ENCODE measurements at regions not wholly inside any gene's neighbourhood (a gene's known extent, or its start where the extent isn't known, plus 50 kb on each side); places are given as distances from the start of the nearest gene placed in this dataset.

DNA sequence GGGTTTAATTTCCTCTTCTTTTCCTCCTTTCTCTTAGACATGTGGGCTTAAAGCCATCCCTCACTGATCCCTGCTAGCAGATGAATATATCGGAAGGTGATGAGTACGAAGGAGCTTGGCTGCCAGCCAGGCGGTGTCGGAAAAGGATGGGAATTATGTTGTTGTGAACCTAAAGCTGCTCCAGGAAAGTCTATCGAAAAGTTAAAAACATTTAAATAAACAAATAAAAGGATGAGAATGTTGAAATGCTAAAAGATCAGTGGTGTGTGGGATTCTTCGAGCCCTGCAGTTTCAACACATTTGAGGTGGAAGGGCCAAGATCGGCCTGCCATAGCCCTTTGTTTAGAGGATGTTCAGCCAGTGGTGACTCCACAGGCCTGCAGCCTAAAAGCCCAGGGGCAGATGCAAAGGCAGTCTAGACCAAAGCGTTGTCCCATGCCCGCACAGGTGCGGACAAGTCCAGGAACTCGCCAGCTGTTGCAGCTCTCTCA, 107.9 kb downstream of the JCAD start:
- Histone ChIP-seq H3K4me1 (ENCODE audit: insufficient read depth, low read length, poor library complexity, severe bottlenecking) (no peaks in the 10 kb centered on the region), H3K36me3 (ENCODE audit: insufficient read depth, low read length) (no peaks in the 10 kb centered on the region), H3K9ac (ENCODE audit: low read depth, low read length, poor library complexity, severe bottlenecking) (no peak overlapping the region), H3K9me3 (ENCODE audit: insufficient read depth, low read depth, low read length) (no peaks in the 10 kb centered on the region), H3K4me3 (ENCODE audit: low read length, poor library complexity, severe bottlenecking) (no peak overlapping the region), H2AFZ (ENCODE audit: low read length) (no peak overlapping the region), H3K79me2 (ENCODE audit: insufficient read depth, low read length) (no peaks in the 10 kb centered on the region), H4K20me1 (ENCODE audit: insufficient read depth, low read length, poor library complexity, severe bottlenecking) (no peaks in the 10 kb centered on the region), H3K27me3 (ENCODE audit: insufficient read depth, low read length, poor library complexity, severe bottlenecking) (no peaks in the 10 kb centered on the region), H3K4me2 (ENCODE audit: low read depth, low read length, poor library complexity, severe bottlenecking) (no peak overlapping the region), H3K9me2 (replicated peaks; ENCODE audit: low read depth, low read length) (no peaks in the 10 kb centered on the region), H3F3A (ENCODE audit: low read depth) (no peaks in the 10 kb centered on the region)
- TF ChIP-seq EZH2phosphoT487 (IDR thresholded peaks at IDR 0.05; ENCODE audit: borderline replicate concordance): no peak
- TF ChIP-seq, protein P1, sequence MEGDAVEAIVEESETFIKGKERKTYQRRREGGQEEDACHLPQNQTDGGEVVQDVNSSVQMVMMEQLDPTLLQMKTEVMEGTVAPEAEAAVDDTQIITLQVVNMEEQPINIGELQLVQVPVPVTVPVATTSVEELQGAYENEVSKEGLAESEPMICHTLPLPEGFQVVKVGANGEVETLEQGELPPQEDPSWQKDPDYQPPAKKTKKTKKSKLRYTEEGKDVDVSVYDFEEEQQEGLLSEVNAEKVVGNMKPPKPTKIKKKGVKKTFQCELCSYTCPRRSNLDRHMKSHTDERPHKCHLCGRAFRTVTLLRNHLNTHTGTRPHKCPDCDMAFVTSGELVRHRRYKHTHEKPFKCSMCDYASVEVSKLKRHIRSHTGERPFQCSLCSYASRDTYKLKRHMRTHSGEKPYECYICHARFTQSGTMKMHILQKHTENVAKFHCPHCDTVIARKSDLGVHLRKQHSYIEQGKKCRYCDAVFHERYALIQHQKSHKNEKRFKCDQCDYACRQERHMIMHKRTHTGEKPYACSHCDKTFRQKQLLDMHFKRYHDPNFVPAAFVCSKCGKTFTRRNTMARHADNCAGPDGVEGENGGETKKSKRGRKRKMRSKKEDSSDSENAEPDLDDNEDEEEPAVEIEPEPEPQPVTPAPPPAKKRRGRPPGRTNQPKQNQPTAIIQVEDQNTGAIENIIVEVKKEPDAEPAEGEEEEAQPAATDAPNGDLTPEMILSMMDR (conservative IDR thresholded peaks at IDR 0.05; ENCODE audit: low read length): no peak

DNA sequence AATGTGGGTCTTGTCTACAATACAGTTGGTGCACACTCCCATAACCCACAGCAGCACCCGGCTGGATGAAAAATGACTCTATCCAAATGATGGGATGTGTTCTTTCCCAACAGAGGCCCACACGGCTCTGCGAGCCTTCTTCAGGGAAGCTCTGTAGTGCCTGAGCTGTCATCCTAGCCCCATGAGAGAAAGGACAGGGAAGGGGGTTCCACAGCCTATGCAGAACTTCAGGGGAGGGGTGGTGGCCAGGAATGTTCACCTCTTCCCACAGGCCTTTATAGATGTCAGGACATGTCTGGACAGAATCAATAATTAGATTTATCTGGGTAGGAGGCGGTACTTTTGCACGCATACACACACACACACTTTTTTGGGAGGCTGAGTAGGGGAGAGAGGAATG, 109.0 kb downstream of the JCAD start:
- H3K4me3 ChIP-seq (ENCODE audit: low read length, poor library complexity, severe bottlenecking): no peak overlapping the region
- no peak overlapping the region for H3K9ac ChIP-seq (ENCODE audit: low read depth, low read length, poor library complexity, severe bottlenecking)
- TF ChIP-seq, protein P1 (conservative IDR thresholded peaks at IDR 0.05; ENCODE audit: low read length): no peak
- no peak for TF ChIP-seq EZH2phosphoT487 (IDR thresholded peaks at IDR 0.05; ENCODE audit: borderline replicate concordance)
- H2AFZ ChIP-seq (ENCODE audit: low read length): no peak overlapping the region
- no peaks in the 10 kb centered on the region for H4K20me1 ChIP-seq (ENCODE audit: insufficient read depth, low read length, poor library complexity, severe bottlenecking)
- H3K9me3 ChIP-seq (ENCODE audit: insufficient read depth, low read depth, low read length): no peaks in the 10 kb centered on the region
- H3K79me2 ChIP-seq (ENCODE audit: insufficient read depth, low read length): no peaks in the 10 kb centered on the region
- no peaks in the 10 kb centered on the region for H3K27me3 ChIP-seq (ENCODE audit: insufficient read depth, low read length, poor library complexity, severe bottlenecking)
- H3K4me2 ChIP-seq (ENCODE audit: low read depth, low read length, poor library complexity, severe bottlenecking): no peak overlapping the region
- H3F3A ChIP-seq (ENCODE audit: low read depth): no peaks in the 10 kb centered on the region
- no peaks in the 10 kb centered on the region for H3K36me3 ChIP-seq (ENCODE audit: insufficient read depth, low read length)
- no peaks in the 10 kb centered on the region for H3K4me1 ChIP-seq (ENCODE audit: insufficient read depth, low read length, poor library complexity, severe bottlenecking)
- H3K9me2 ChIP-seq (replicated peaks; ENCODE audit: low read depth, low read length): no peaks in the 10 kb centered on the region

DNA sequence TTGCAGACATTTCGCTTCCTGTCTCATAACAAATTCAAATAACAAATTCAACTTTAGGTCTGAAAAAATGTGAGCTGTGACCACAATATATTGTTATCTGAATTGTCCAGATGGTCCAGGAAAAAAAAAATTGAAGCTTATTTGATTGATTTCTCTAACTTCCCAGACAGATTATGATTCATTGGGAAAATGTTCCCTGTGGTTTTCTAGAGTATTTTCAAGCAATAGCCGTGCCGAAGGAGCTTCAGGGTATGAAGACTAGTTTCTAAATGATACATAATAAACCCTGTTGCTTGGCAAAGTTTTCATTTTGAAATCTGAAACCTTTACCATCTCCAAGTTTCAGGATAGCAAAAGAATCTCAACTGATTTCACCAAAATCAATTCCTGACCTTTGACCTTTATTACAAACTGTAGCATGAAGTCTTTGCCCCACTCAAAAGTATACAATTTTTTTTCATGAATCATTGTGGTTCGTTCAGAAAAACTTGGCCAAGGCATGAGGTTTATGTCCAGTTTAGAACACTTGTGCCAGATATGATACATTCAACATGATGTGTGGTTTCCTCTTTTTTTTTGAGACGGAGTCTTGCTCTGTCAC, 109.9 kb downstream of the JCAD start:
- H4K20me1 ChIP-seq (ENCODE audit: insufficient read depth, low read length, poor library complexity, severe bottlenecking): no peaks in the 10 kb centered on the region
- H3K4me3 ChIP-seq (ENCODE audit: low read length, poor library complexity, severe bottlenecking): no peak overlapping the region
- H2AFZ ChIP-seq (ENCODE audit: low read length): no peak overlapping the region
- H3K4me1 ChIP-seq (ENCODE audit: insufficient read depth, low read length, poor library complexity, severe bottlenecking): no peaks in the 10 kb centered on the region
- no peaks in the 10 kb centered on the region for H3F3A ChIP-seq (ENCODE audit: low read depth)
- H3K36me3 ChIP-seq (ENCODE audit: insufficient read depth, low read length): no peaks in the 10 kb centered on the region
- no peaks in the 10 kb centered on the region for H3K9me2 ChIP-seq (replicated peaks; ENCODE audit: low read depth, low read length)
- H3K4me2 ChIP-seq (ENCODE audit: low read depth, low read length, poor library complexity, severe bottlenecking): no peak overlapping the region
- no peaks in the 10 kb centered on the region for H3K9me3 ChIP-seq (ENCODE audit: insufficient read depth, low read depth, low read length)
- no peaks in the 10 kb centered on the region for H3K79me2 ChIP-seq (ENCODE audit: insufficient read depth, low read length)
- TF ChIP-seq, protein P1 (conservative IDR thresholded peaks at IDR 0.05; ENCODE audit: low read length): no peak
- no peak for TF ChIP-seq EZH2phosphoT487 (IDR thresholded peaks at IDR 0.05; ENCODE audit: borderline replicate concordance)
- H3K27me3 ChIP-seq (ENCODE audit: insufficient read depth, low read length, poor library complexity, severe bottlenecking): no peaks in the 10 kb centered on the region
- no peak overlapping the region for H3K9ac ChIP-seq (ENCODE audit: low read depth, low read length, poor library complexity, severe bottlenecking)

All from Loucy (cell line).